OCI-LY7 (cell line): ENCODE measurements at regions not wholly inside any gene's neighbourhood (a gene's known extent, or its start where the extent isn't known, plus 50 kb on each side); places are given as distances from the start of the nearest gene placed in this dataset.

Experiments used
- EZH2phosphoT487 ChIP-seq: fragments of 200-600 bp; sonication (generic); IDR thresholded peaks from 2 replicates; pipeline ENCODE4 v1.6.1; 2018; ENCODE audit warnings: low read depth, borderline replicate concordance, mild to moderate bottlenecking, mixed run types, antibody characterized with exemption, low read length, moderate library complexity, mixed read lengths
- TF ChIP-seq, protein P1 (sequence below): fragments of 200-600 bp; sonication (generic); conservative IDR thresholded peaks from 2 replicates; pipeline ENCODE4 v1.5.1; 2014; ENCODE audit warnings: mild to moderate bottlenecking, antibody characterized with exemption, low read length, moderate library complexity, mixed read lengths

DNA sequence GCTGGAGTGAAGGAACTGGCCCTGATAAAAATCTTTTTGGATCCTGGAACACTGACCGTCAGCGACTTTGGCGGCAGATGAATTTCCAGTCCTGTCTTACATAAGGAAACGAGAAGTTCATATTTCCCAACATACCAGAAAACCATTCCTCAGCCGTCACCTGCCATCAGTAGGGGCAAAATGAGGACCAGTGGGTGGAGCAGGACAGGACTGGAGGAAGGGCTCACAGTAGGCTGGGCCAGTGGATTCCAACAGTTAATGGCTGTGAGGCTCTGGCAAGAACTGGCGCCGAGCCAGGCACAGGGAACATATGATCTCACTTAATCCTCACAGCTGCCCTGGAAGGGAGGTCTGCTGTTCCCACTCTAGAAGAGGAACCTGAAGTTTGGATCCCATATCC lies 67.2 kb upstream of the FAM181A start:
- TF ChIP-seq, protein P1, sequence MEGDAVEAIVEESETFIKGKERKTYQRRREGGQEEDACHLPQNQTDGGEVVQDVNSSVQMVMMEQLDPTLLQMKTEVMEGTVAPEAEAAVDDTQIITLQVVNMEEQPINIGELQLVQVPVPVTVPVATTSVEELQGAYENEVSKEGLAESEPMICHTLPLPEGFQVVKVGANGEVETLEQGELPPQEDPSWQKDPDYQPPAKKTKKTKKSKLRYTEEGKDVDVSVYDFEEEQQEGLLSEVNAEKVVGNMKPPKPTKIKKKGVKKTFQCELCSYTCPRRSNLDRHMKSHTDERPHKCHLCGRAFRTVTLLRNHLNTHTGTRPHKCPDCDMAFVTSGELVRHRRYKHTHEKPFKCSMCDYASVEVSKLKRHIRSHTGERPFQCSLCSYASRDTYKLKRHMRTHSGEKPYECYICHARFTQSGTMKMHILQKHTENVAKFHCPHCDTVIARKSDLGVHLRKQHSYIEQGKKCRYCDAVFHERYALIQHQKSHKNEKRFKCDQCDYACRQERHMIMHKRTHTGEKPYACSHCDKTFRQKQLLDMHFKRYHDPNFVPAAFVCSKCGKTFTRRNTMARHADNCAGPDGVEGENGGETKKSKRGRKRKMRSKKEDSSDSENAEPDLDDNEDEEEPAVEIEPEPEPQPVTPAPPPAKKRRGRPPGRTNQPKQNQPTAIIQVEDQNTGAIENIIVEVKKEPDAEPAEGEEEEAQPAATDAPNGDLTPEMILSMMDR, result no peak
- TF ChIP-seq EZH2phosphoT487, result no peak
